Parathyroid adenoma (tissue), 2 donors: ENCODE measurements at regions not wholly inside any gene's neighbourhood (a gene's known extent, or its start where the extent isn't known, plus 50 kb on each side); places are given as distances from the start of the nearest gene placed in this dataset.

Experiments
- H2AFZ ChIP-seq: fragments of 300-600 bp; sonication (generic); one replicate; pipeline ENCODE4 v1.7.0; 2017; ENCODE audit warnings: antibody characterized with exemption, mild to moderate bottlenecking
- H3K27ac ChIP-seq: fragments of 300-600 bp; sonication (generic); one replicate; pipeline ENCODE4 v1.7.0; 2017
- H3K27me3 ChIP-seq: fragments of 300-600 bp; sonication (generic); one replicate; pipeline ENCODE4 v1.7.0; 2017; ENCODE audit warnings: low read length; ENCODE audit not compliant: control insufficient read depth, insufficient read depth
- H3K36me3 ChIP-seq: fragments of 300-600 bp; sonication (generic); one replicate; pipeline ENCODE4 v1.7.0; 2017; ENCODE audit warnings: low read length; ENCODE audit not compliant: control insufficient read depth, insufficient read depth
- H3K4me1 ChIP-seq: fragments of 300-600 bp; sonication (generic); one replicate; pipeline ENCODE4 v1.7.0; 2017; ENCODE audit warnings: control low read depth
- H3K4me2 ChIP-seq: fragments of 300-600 bp; sonication (generic); one replicate; pipeline ENCODE4 v1.7.0; 2017; ENCODE audit warnings: low read length
- H3K4me3 ChIP-seq: fragments of 300-600 bp; sonication (generic); one replicate; pipeline ENCODE4 v1.7.0; 2017; ENCODE audit warnings: low read depth, low read length
- H3K79me2 ChIP-seq: fragments of 300-600 bp; sonication (generic); one replicate; pipeline ENCODE4 v1.7.0; 2017; ENCODE audit warnings: control low read depth
- H3K9ac ChIP-seq: fragments of 300-600 bp; sonication (generic); one replicate; pipeline ENCODE4 v1.7.0; 2017; ENCODE audit warnings: mild to moderate bottlenecking
- H3K9me3 ChIP-seq: fragments of 300-600 bp; sonication (generic); one replicate; pipeline ENCODE4 v1.7.0; 2017; ENCODE audit warnings: low read length; ENCODE audit not compliant: control insufficient read depth
- CTCF ChIP-seq: fragments of 300-600 bp; sonication (generic); IDR thresholded peaks from one replicate; pipeline ENCODE4 v1.7.0; 2017; ENCODE audit warnings: antibody characterized with exemption, mild to moderate bottlenecking
- donor health status: primary hyperparathyroidism.

- Histone ChIP-seq H3K27me3 (no peaks in the 10 kb centered on the region), H3K4me1 (no peaks in the 10 kb centered on the region), H3K79me2 (no peaks in the 10 kb centered on the region), H3K4me3 (no peak overlapping the region), H3K4me2 (no peak overlapping the region), H3K36me3 (no peaks in the 10 kb centered on the region), H3K9ac (no peak overlapping the region), H2AFZ (no peak overlapping the region), H3K9me3 (no peaks in the 10 kb centered on the region), H3K27ac (no peak overlapping the region)
- TF ChIP-seq CTCF: no peak
Measured at GRCh38 chr13:22765547-22765946, 415.2 kb upstream of the SGCG start.

DNA sequence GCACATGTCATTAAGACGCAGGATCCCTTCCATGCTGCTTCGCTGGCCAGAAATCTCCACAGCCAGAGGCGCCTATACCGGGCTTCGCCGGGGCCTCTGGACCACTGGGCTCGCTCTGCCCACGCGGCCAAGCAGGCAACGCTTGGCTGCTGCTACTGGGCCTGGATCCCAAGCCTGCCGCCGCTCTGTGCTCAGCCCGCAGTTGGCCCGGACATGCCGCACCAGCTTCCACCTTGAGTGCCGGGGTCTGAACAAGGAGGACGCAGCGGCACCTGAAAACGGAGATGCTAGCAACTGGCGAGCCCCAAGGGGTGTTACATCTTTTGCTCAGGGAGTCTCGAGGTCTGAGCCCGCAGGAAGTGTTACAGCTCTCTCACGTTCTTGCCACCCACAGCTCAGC lies 409.9 kb upstream of the SGCG start:
- Histone ChIP-seq H3K4me2 (no peak overlapping the region), H3K79me2 (no peaks in the 10 kb centered on the region), H3K36me3 (no peaks in the 10 kb centered on the region), H3K9ac (no peak overlapping the region), H3K27ac (no peak overlapping the region), H3K9me3 (no peaks in the 10 kb centered on the region), H2AFZ (no peak overlapping the region), H3K4me1 (no peaks in the 10 kb centered on the region), H3K4me3 (no peak overlapping the region), H3K27me3 (no peaks in the 10 kb centered on the region)
- TF ChIP-seq CTCF: no peak

- Histone ChIP-seq H3K9ac (no peak overlapping the region), H3K4me1 (no peaks in the 10 kb centered on the region), H3K4me3 (no peak overlapping the region), H3K27ac (no peak overlapping the region), H3K27me3 (no peaks in the 10 kb centered on the region), H3K36me3 (no peaks in the 10 kb centered on the region), H2AFZ (no peak overlapping the region), H3K9me3 (no peaks in the 10 kb centered on the region), H3K4me2 (no peak overlapping the region), H3K79me2 (no peaks in the 10 kb centered on the region)
- TF ChIP-seq CTCF: no peak
Measured at GRCh38 chr13:22773465-22773864, 407.3 kb upstream of the SGCG start.

DNA sequence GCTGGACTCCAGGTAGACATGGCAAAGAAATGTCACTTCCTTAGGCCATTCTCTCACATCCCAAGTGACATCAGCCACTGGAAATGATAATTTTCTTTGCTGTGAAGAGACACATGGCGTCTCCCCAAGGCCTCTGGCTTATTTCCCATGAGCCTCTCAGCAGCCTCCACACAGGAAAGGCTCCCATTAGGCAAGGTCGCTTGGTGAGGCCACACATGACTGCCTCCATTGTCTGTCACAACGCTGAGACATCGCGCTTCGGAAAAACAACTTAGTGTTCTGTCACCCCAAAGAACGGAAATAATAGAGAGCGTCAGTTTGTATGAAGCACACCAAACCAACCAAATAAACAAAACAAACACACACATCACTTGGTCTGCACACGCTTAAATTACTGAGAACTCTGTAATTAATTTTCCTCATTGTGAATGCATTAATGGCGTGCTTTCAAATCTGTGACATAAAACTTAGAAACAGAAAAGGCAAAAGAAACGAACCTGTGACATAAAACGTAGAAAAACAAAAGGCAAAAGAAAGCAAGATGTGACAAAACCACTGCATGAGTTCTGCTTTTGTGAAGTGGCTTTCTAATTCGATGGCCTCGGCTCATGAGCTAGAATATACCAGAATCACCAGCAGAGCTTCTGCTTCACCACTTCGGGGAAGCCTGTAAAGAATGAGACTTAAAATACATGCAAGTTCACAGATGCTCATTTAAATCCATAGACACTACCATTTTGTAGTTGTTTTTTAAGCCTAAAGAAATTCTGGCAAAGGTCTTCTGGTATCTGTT lies 404.2 kb upstream of the SGCG start:
- Histone ChIP-seq H3K27me3 (no peaks in the 10 kb centered on the region), H3K79me2 (no peaks in the 10 kb centered on the region), H2AFZ (no peak overlapping the region), H3K27ac (no peak overlapping the region), H3K36me3 (no peaks in the 10 kb centered on the region), H3K4me2 (no peak overlapping the region), H3K4me3 (no peak overlapping the region), H3K9ac (no peak overlapping the region), H3K9me3 (no peaks in the 10 kb centered on the region), H3K4me1 (no peaks in the 10 kb centered on the region)
- no peak for TF ChIP-seq CTCF

DNA sequence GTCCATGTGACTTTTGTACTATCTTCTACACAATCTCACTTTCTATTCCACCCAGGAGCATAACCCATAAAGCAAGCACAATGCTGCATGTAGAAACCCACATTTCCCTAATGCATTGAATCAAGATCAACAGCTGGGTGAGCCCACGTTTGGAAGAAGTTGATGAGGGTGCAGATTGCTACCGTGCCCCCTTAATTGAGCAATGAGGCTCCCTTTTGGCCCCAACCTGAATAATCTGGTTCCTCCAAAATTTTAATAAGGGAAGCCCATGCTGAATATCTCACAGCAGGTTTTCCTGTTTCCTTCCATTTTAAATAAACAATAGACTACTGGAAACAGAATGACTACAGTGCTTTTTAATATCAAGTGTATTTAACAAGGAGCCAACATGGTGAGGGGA lies 403.6 kb upstream of the SGCG start:
- H3K9me3 ChIP-seq: no peaks in the 10 kb centered on the region
- no peak overlapping the region for H3K9ac ChIP-seq
- no peaks in the 10 kb centered on the region for H3K79me2 ChIP-seq
- H3K4me2 ChIP-seq: no peak overlapping the region
- no peaks in the 10 kb centered on the region for H3K4me1 ChIP-seq
- H2AFZ ChIP-seq: no peak overlapping the region
- H3K36me3 ChIP-seq: no peaks in the 10 kb centered on the region
- no peaks in the 10 kb centered on the region for H3K27me3 ChIP-seq
- TF ChIP-seq CTCF: no peak
- H3K27ac ChIP-seq: no peak overlapping the region
- no peak overlapping the region for H3K4me3 ChIP-seq
